Heart left ventricle (tissue), 13 donors: ENCODE measurements at regions not wholly inside any gene's neighbourhood (a gene's known extent, or its start where the extent isn't known, plus 50 kb on each side); places are given as distances from the start of the nearest gene placed in this dataset.

Source experiments
- POLR2A ChIP-seq, 2 donors: fragments of 450-650 bp; IDR thresholded peaks; one replicate each; pipeline ENCODE4 v1.6.1; 2017; ENCODE audit warnings: antibody characterized with exemption in 2 of 2, mild to moderate bottlenecking in 2 of 2, moderate library complexity in 2 of 2
- TF ChIP-seq, protein P1 (sequence below), 12 donors: fragments of 200-600 bp; sonication (generic) in 4 of 12; IDR thresholded peaks; one replicate each; pipeline versions ENCODE4 v1.5.0 to v1.8.0; 2018 to 2022; ENCODE audit warnings: antibody characterized with exemption in 12 of 12, mild to moderate bottlenecking in 5 of 12
- donor health status: ischemic (EF 13 %, LVEDD 7.1; RV severe dilation, severe dysfunction).
- donor health status: DM: no; HTN: yes; CAD: no.
- donor health status: DM: no; HTN: no; CAD: no.
- donor health status: ischemic (EF 25% LVEDD 6.9; RV normal size, moderate dysfunction).
- donor health status: ischemic (EF 25% LVEDD 5.7; RV mildly dilated, moderate dysfunction).
- donor health status: ischemic (EF 35%, LVEDD 5.7; RV mildly dilated, moderate dysfunction).
- donor health status: nonischemic (EF 11% LVEDD 7.7; RV severe dilation, severe dysfunction).
- donor health status: DM: yes; HTN: yes; CAD: no.
- donor health status: PGD.
- donor health status: ischemic (EF 29% LVEDD 5.4; RV normal size, mild dysfunction).
- donor health status: nonischemic (EF 23%, LVEDD 6.1; RV moderate dilation, normal function).

DNA sequence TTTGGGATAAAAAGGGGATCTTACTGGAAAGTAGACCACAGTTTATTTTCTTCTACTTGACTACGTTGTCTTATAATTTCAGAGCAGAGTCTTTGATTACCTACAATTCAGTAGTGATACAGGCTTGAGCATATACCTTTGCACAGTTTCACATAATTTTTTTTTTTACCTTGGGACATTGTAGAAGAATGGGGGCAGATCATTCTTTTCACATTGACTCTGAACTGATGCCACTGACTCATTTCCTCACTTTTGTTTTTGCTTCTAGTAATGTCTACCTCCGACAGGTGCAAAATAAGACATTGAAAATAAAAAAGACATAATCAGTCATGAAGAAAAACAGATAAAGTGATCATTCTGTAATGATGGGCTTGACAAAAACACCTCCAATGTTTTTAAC lies 688.3 kb upstream of the CHORDC1 start:
- TF ChIP-seq, protein P1, sequence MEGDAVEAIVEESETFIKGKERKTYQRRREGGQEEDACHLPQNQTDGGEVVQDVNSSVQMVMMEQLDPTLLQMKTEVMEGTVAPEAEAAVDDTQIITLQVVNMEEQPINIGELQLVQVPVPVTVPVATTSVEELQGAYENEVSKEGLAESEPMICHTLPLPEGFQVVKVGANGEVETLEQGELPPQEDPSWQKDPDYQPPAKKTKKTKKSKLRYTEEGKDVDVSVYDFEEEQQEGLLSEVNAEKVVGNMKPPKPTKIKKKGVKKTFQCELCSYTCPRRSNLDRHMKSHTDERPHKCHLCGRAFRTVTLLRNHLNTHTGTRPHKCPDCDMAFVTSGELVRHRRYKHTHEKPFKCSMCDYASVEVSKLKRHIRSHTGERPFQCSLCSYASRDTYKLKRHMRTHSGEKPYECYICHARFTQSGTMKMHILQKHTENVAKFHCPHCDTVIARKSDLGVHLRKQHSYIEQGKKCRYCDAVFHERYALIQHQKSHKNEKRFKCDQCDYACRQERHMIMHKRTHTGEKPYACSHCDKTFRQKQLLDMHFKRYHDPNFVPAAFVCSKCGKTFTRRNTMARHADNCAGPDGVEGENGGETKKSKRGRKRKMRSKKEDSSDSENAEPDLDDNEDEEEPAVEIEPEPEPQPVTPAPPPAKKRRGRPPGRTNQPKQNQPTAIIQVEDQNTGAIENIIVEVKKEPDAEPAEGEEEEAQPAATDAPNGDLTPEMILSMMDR (IDR thresholded peaks at IDR 0.05) = no peak
- TF ChIP-seq POLR2A (IDR thresholded peaks at IDR 0.05) = no peak
